ENCODE measurements at regions not wholly inside any gene's neighbourhood (a gene's known extent, or its start where the extent isn't known, plus 50 kb on each side); places are given as distances from the start of the nearest gene placed in this dataset.
"Not testable (repeated sequence)": the region's sequence is repeated elsewhere in the genome, so short reads cannot be mapped to it uniquely, and the experiment has no call there.

DNA sequence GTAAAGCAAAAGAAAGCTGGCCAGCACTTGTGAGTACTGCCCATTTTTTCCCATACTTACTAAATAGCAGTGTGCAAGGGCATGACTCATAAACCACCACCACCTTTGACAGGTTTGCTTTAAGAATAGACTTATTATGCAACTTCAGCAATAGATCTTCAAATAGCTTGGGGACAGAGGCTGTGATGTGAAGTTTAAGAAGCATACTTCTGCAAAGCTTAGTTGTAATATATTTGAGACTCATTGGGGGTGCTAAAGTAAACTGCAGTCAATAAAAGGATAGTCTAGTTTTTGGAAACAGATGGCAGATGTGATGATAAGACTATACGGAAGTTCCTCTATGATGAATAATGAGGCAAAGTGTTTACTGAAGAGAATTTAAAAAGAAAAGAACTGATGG, 210.0 kb downstream of the PLA2G4A start:
- DNase-seq, result no peak

DNA sequence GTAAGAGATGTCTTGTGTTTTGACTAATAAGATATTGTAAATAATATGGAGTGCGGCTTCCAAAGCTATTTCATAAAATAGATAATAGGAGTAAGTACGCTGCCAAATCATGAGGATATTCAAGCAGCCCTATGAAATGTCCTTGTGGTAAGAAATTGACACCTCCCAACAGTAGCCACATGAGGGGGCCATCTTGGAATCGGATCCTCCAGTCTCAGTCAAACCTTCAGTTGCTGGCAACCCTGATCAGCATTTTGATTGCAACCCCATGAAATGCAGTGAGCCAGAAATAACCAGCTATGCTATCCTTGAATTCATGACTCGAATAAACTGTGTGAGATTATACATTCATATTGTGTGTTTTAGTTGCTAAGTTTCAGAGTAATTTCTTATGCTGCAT, 212.4 kb downstream of the PLA2G4A start:
- DNase-seq, result no peak

DNA sequence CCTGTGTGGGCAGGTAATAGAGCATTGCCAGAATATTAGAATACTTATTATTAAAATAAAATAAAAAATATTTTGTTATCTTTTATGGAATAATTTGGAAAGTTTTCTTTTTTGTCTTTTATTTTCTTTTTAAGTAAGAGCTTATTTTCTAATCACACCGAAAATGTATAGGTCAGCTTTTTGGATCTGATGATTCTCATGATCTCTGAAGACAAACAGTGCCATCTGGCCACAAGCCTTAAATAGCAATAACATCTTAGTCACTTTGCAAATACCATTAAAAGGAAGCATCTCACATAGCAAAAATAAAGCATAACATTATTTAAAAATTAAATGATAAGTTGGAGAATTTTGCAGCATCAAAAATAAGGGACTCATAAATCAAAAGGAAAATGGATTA, 213.8 kb downstream of the PLA2G4A start:
- DNase-seq, result no peak

DNA sequence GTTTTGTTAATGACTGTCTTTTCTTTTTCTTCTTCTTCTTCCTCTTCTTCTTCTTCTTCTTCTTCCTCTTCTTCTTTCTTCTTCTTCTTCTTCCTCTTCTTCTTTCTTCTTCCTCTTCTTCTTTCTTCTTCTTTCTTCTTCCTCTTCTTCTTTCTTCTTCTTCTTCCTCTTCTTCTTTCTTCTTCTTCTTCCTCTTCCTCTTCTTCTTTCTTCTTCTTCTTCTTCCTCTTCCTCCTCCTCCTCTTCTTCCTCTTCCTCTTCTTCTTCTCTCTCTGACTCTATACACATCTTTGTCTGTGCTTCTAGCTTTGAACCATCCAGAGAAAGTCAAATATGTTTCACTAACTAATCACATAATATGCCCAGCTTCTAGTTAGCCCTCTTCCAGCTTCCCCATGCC, 214.7 kb downstream of the PLA2G4A start:
- DNase-seq, result not testable (repeated sequence)

DNA sequence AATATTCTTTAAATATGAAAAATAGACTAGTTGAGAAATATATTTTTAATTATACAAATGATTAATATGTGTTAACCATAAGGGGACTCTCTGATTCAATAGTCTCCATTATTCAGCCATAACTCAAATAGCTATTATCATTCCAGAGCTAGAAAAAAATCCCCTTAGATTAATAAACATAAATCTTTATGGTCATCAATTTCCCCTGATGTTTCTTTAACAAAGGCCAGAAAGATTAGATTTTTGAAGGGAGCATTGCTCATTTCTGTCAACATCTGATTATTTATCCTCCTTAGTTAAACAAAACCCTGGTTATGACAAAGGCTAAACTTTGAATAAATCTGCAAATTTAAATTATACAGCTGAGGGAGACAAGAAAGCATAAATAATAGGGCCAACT, 215.7 kb downstream of the PLA2G4A start:
- no peak for DNase-seq

DNA sequence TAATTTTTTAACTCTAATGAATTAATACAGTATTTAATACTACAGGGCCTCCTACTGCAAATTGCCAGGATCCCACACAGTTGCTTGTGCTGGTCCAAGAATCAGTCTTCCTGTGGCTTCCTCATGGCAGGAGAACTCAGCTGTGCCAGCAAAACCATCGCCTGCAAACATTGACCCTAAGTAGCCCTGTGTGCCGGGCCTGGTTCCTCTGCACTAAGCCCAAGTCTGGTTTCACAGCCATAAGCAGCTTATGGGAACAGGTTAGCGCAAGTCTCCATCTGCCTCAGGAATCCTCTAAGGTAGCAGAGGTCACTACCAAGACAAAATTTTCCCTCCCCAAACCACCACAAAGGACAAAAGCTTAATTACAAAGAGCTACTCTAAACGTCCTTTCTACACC, 216.6 kb downstream of the PLA2G4A start:
- DNase-seq, result no peak

DNA sequence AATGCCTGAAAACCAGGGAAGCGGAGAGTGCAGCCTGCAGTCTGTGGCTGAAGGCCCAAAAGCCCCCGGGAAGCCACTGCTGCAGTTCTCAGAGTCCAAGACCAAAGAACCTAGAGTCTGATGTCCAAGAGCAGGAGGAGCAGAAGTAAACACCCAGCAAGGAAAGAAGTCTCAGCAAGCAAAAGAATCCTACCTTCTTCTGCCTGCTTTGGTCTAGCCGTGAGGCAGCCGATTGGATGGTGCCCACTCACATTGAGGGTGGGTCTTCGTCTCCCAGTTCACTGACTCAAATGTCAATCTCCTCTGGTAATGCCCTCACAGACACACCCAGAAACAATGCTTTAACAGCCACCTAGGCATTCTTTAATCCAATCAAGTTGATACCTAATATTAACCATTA, 217.5 kb downstream of the PLA2G4A start:
- no peak for DNase-seq

DNA sequence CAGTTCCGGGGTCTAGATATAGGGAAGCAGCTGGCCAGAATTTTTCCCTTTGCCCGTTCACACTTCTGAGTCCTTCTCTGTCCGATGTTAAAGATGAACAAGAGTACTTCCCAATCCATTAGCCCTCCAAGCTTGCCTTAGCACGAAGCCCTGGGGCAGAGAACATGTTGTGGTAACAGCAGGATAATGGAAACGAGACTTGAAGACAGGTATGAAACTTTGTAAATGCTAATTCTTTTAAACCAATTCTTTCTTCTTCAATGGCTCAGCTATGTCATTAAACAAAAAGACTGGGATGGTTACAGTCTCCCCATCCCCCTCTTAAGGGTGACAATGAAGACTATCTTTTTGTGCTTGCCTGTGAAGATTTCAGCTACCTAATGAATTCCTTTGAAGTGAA, 218.5 kb downstream of the PLA2G4A start:
- DNase-seq, result no peak

DNA sequence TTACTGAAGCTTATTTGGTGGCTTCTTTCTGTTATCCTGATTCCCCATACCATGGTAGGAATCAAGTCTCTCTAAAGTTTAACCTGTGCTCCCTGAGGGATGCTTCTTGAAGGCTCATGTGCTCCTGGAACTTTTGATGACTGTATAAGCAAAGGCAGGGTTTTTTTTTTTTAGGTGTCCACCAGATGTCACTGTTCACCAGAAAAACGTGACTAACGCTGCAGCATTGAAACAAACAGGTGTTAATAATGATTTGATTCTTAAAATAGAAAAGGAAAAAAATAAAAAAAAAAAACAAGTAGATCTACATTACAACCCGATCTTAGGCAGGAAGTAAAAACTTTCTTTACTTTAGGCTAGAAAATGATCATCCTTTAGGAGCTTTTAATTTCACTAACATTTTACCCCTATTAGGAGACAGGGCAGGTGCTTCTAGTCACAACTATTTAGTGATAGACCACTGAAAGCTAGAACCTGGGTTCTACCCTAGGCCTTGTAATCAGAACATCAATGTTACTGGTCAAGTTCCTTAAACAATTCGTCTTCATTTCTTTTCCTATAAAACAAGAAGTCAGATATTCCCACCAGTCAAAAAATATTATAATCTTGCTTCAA, 223.0 kb downstream of the PLA2G4A start:
- DNase-seq, result peak; percentile 36

DNA sequence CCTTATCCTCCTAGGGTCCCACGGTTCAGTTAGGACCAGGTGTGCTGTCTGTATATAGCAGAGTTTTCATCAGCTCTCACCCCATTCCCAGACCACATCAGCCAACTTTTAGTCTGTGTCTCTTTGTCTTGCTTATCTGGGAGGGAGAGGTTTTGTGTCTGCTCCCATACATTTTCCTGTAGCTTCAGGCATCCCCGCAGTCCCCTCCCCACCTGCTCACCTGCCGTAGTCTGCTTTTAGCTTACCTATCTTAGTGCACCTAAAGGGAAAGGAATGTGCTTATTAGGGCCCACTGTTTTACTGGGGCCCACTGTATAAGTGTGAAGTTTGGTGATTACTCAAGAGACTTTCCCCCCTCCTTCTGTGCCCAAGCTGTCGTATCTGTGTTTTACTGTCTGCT, 225.1 kb downstream of the PLA2G4A start:
- no peak for DNase-seq

DNA sequence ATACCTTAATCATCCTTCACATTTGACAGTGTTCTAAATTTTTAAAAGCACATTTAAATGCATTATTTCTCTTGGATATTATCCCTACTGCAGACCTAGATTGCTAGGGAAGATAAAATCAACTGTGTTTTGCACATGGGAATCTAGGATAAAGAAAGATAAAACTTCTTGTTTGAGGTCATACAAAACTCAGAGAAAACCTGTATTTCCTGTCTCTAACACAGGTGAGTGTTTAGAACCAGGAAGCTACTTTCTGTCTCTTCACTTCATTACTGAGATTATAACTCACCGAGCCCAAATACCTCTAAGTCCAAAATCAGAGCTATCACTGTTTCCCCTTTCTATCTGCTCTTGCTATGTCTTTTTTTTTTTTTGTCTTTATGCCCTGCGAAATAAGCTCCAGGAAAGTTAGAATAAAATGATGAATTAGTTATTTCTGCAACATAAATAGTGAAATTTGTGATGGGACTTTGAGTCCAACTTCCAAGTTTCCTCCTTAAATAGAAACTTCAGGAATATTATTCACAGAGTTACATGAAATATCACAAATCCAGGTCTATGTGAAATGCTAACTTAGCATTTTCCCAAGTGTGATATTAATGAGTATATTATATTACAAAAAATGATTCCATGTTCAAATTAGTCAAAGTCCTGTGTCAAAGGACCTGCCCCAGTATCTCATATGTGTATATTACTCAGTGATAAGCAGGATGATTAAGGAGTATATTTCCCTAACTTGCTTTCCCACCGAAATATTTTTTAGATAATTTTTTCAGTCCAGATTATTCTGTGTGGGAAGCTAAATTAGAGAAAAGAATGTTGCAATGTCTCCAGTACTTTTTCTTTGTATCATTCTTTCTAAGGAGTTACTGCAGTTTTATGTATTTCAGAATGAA, 226.4 kb downstream of the PLA2G4A start:
- DNase-seq, result no peak

DNA sequence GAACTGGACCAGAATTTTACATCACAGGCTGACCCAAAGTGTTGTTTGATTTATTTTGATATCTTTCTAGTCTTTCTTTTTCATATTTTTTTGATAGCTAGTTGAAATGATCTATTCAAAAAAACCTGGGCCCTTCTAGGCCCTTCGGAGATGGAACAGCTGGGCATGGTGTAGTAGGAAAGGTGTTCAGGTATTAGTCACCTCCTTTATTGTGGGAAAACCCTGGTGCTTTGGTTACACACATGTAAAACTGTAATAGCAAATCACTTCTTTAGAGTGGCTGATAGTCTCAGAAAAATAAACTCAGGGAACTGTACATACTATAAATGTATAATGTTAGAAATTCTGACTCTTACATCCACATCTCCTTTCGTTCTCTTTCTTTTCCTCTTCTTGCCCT, 234.5 kb downstream of the PLA2G4A start:
- no peak for DNase-seq

DNA sequence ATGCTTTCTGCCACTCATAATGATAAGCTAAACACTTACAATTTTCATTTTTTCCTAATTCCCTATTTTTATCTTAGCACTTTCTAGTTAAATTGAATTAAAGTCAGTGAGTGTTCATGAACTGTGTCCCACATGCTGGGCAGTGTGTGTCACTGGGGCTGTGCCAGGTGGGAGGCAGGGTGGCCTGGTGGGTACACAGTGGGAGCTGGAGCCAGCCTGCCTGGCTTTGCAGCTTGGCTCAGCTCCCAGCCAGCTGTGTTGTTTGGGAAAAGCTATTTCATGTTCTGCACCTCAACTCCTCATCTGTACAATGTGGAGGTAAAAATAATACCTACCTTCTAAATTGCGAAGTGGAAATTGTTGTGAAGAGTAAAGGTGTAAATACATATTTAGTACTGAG, 238.4 kb downstream of the PLA2G4A start:
- DNase-seq, result peak; percentile 62

DNA sequence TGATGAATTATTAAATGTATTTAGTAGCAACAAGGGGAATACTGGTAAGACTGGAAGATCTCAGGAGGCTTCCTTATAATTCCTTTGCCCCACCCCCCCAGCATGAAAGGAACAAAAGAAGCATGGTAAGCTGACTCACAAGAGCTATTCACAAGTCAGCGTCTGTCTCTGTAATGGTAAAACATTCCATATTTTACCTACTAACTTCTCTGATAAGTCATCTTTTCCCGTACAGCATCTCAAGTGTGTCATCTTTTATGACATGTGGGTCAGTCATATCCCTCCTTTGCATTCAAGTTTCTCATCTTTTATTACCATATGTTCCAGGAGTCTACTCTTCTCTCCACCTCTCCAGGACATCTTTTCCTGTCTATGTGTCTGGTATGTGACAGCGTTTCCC, 241.3 kb downstream of the PLA2G4A start:
- DNase-seq, result peak; percentile 10

DNA sequence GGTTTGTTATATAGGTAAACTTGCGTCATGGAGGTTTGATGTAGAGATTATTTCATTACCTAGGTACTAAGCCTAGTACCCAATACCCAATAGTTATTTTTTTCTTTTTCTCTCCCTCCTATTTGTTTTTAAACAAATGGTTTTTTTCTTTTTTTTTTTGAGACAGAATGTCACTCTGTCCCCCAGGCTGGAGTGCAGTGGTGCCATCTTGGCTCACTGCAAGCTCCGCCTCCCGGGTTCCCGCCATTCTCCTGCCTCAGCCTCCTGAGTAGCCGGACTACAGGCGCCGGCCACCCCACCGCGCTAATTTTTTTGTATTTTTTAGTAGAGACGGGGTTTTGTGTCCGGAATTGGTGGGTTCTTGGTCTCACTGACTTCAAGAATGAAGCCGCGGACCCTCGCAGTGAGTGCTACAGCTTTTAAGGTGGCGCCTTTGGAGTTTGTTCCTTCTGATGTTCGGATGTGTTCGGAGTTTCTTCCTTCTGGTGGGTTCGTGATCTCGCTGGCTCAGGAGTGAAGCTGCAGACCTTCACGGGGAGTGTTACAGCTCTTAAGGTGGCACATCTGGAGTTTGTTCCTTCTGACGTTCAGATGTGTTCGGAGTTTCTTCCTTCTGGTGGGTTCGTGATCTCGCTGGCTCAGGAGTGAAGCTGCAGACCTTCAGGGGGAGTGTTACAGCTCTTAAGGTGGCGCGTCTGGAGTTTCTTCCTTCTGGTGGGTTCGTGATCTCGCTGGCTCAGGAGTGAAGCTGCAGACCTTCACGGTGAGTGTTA, 243.7 kb downstream of the PLA2G4A start:
- not testable (repeated sequence) for DNase-seq

DNA sequence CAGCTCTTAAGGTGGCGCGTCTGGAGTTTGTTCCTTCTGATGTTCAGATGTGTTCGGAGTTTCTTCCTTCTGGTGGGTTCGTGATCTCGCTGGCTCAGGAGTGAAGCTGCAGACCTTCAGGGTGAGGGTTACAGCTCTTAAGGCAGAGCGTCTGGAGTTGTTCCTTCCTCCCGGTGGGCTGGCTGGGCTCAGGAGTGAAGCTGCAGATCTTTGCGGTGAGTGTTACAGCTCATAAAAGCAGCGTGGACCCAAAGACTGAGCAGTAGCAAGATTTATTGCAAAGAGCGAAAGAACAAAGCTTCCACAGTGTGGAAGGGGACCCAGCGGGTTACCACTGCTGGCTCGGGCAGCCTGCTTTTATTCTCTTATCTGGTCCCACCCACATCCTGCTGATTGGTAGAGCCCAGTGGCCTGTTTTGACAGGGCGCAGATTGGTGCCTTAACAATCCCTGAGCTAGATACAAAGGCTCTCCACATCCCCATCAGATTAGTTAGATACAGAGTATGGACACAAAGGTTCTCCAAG, 244.3 kb downstream of the PLA2G4A start:
- DNase-seq, result not testable (repeated sequence)

DNA sequence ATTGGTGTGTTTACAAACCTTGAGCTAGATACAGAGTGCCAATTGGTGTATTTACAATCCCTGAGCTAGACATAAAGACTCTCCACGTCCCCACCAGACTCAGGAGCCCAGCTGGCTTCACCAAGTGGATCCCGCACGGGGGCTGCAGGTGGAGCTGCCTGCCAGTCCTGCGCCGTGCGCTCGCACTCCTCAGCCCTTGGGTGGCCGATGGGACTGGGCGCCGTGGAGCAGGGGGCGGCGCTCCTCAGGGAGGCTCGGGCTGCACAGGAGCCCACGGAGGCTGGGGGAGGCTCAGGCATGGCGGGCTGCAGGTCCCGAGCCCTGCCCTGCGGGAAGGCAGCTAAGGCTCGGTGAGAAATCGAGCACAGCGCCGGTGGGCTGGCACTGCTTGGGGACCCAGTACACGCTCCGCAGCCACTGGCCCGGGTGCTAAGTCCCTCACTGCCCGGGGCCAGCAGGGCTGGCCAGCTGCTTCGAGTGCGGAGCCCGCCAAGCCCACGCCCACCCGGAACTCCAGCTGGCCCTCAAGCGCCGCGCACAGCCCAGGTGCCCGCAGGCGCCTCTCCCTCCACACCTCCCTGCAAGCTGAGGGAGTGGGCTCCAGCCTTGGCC, 245.0 kb downstream of the PLA2G4A start:
- DNase-seq, result not testable (repeated sequence)

DNA sequence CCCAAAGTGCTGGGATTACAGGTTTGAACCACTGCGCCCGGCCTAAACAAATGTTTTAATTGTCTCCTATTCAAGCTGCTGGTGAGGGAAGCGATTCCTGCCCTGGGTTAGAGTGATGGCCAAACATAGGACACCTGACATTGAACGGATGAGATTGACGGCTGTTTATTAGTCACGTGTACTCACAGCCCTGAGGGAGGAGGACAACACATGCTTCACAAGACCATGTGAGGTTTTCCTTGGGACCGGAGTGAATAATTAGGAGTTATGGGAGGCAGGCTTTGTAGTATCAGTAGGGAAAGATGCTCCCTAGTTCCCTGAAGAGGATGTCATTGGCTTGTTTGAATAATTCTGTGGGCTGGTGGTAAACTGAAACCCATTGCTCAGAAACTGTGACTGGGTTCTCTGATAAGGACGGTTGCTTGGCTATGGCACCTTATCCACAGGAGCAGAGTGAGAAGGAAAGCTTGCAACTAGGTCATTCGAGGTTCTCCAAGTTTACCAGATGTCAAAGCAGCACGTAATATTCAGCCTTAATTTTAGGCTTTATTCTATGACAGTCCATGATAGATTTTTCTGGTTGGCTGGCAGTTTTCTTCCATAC, 245.8 kb downstream of the PLA2G4A start:
- DNase-seq, result no peak

DNA sequence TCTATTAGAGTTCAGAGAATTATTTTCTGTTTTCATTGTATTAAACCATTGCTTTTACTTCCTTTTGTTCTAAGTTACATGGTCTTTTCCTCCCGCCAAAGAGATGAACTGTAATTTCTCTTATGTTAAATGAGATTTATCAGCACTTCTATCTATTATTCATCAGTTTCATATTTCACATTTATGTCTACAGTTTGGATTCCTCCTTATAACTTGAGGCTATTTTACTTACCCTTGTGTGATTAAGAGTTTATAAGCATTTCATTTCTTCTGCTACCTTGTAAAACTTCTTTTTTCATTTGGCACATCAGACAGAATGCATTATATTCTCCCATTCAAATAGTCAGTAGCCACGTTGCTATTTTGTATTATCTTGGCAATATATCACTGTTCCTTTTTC, 248.2 kb downstream of the PLA2G4A start:
- no peak for DNase-seq

DNA sequence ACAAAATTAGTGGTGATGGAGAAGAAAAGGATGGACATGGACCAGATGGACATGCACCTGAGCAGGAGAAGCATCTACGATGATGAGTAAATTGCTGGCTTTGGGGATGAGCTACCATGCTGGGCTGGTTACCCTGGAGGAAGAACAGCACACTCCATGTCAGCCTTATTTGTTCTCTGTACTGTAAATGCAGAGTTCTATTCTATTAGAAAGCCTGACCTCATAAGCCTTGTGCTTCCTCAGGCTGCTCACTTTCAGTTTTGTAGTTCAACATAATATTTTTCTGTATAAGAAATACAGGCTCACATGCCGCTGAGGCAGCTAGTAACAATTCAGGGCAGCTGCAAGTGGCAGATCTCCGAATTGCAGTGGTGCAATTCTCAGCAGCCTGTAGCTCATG, 249.6 kb downstream of the PLA2G4A start:
- DNase-seq, result no peak

DNA sequence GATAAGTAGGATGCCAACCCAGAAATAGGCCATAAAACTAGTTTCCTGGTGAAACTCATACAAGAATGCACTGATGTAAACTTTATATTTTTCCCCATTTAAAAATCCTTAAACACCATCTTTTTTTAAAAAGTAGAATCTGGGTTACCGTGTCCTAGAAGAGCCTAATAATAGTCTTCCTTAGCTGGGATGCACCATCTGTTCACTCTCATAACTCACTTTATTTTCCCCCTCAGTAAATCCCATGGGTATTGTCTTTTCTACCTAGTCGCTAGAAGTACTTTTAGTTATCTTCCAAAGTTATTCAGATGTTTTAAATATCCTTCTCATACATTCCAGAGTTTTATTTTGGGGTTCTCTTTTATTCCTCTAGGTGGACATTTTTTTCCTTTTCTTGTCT, 250.2 kb downstream of the PLA2G4A start:
- no peak for DNase-seq

DNA sequence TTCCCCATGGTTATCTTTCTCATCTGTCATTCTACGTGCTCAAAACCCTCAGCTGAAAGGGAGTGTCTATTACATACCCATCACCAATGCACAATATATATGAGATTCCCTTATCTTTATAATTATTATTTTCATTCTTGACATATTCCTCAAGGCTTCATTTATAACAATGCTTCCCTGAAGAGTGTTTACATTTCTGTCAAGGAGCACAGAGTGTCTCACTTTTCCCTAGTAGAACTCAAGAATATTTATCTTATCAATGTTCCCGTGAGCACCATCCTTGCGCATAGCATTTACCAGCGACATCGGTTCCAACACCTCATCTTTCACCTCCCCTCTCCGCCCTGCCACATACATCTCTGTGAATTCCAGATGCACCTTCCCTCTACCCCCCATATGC, 250.6 kb downstream of the PLA2G4A start:
- no peak for DNase-seq

DNA sequence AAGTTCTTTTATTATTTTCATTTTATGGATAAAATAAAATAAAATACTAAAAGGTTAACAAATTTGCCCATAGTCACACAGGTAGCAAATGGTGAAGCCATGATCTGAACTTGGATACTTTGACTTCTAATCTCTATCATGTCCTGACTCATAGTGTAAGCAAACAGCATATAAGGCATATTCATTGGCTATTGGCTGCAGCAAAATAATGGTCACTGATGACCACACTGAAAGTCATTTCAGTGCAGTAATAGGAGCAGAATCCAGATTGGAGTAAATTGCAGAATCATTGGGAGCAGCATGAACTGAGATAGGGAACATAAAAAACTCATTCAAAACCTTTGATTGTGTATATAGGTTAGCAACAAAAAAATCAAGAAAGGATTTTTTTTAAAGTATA, 262.9 kb downstream of the PLA2G4A start:
- no peak for DNase-seq
